Stimulated activated CD4-positive, alpha-beta T cell treated with anti-CD3 and anti-CD28 coated beads, Interleukin-15, amount 100 ng/mL, for 24 hours (primary cell): ENCODE measurements at regions not wholly inside any gene's neighbourhood (a gene's known extent, or its start where the extent isn't known, plus 50 kb on each side); places are given as distances from the start of the nearest gene placed in this dataset.

Experiments used
- DNase-seq: peaks from one replicate; pipeline ENCODE4 v3.0.0-alpha.2; 2020

DNA sequence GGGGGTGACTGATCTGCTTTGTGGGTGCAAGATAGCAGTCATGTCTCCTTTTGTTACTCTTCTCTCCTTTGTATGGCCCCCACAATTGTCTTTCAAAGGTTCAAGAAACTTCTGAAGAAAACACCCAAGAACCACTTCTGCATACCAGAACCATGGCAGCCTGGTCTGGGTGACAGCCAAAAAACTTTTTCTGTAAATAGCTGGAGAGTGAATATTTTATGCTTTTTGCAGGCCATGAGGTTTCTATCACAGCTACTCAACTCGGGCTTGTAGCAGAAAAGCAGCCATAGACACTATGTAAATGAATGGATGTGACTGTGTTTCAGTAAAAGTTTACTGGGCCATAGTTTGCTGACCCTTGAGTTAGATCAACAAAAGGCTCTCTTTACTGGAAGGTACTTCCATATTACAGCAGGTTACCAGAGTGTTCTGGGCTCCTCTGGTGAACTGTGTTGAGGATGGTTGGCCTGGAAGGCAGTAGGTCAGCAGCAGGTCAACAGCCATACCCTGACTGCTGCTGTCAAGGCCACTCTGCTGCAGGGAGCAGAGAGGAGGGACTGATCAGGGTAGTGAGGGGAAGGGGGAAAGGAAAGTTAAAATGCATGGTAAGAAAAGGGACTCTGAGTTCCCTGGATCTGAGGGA lies 116.4 kb downstream of the GDAP2 start:
- DNase-seq = no peak
